SU-DHL-6 (cell line): ENCODE measurements at regions not wholly inside any gene's neighbourhood (a gene's known extent, or its start where the extent isn't known, plus 50 kb on each side); places are given as distances from the start of the nearest gene placed in this dataset.

ENCODE experiments used
- CTCF ChIP-seq: fragments of 200-600 bp; sonication (generic); IDR thresholded peaks from one replicate; pipeline ENCODE4 v1.5.1; 2017; ENCODE audit warnings: antibody characterized with exemption, mild to moderate bottlenecking, low read length, moderate library complexity; ENCODE audit not compliant: insufficient read depth, poor library complexity, severe bottlenecking
- EZH2phosphoT487 ChIP-seq: fragments of 200-600 bp; sonication (generic), shearing (Covaris generic); conservative IDR thresholded peaks from 2 replicates; pipeline ENCODE4 v1.6.1; 2018; ENCODE audit warnings: mild to moderate bottlenecking, antibody characterized with exemption, low read length, moderate library complexity, mixed read lengths

GRCh38 chr21:31521515-31521914, 138.0 kb upstream of the SOD1 start:
- TF ChIP-seq CTCF (no peak), EZH2phosphoT487 (no peak)
